ENCODE measurements at regions not wholly inside any gene's neighbourhood (a gene's known extent, or its start where the extent isn't known, plus 50 kb on each side); places are given as distances from the start of the nearest gene placed in this dataset.

GRCh38 chr20:52904837-52905236 is 67.3 kb upstream of the TSHZ2 start:
- no peak for DNase-seq (ENCODE audit: low spot score)
- peaks cover 2% of the 10 kb centered on the region for H3K27me3 ChIP-seq (replicated peaks; ENCODE audit: insufficient read depth, low read depth, low read length, poor library complexity)
- H3K4me1 ChIP-seq (ENCODE audit: insufficient read depth, low read length, poor library complexity, severe bottlenecking), result no peaks in the 10 kb centered on the region
- H3K27ac ChIP-seq (ENCODE audit: low read depth, low read length, poor library complexity, severe bottlenecking), result no peak overlapping the region
- intact Hi-C loops (cut with micrococcal nuclease; ENCODE audit: unreplicated experiment), result no loop called here
- no peaks in the 10 kb centered on the region for H3K9me3 ChIP-seq (ENCODE audit: low read depth, low read length, poor library complexity, severe bottlenecking)
- POLR2A ChIA-PET (ENCODE audit: low non-redundant PET), result no interaction called here
- no peak for TF ChIP-seq EZH2 (IDR thresholded peaks at IDR 0.05; ENCODE audit: borderline replicate concordance, low read depth, low read length, poor library complexity, severe bottlenecking)
- TF ChIP-seq CTCF (conservative IDR thresholded peaks at IDR 0.05; ENCODE audit: low read depth, low read length), result no peak
- BruUV-seq (replicated peaks), result no TSS peak
- no peaks in the 10 kb centered on the region for H3K36me3 ChIP-seq (ENCODE audit: insufficient read depth, low read length, poor library complexity, severe bottlenecking)
- no peak overlapping the region for H3K4me3 ChIP-seq (ENCODE audit: low read depth, low read length, poor library complexity, severe bottlenecking)
- CTCF ChIA-PET, result no interaction called here

- Histone ChIP-seq H3K27ac (ENCODE audit: low read depth, low read length, poor library complexity, severe bottlenecking) (no peak overlapping the region), H3K36me3 (ENCODE audit: insufficient read depth, low read length, poor library complexity, severe bottlenecking) (no peaks in the 10 kb centered on the region), H3K9me3 (ENCODE audit: low read depth, low read length, poor library complexity, severe bottlenecking) (no peaks in the 10 kb centered on the region), H3K27me3 (replicated peaks; ENCODE audit: insufficient read depth, low read depth, low read length, poor library complexity) (peaks cover 1% of the 10 kb centered on the region), H3K4me3 (ENCODE audit: low read depth, low read length, poor library complexity, severe bottlenecking) (no peak overlapping the region), H3K4me1 (ENCODE audit: insufficient read depth, low read length, poor library complexity, severe bottlenecking) (no peaks in the 10 kb centered on the region)
- DNase-seq (ENCODE audit: low spot score), result no peak
- ChIA-PET POLR2A (ENCODE audit: low non-redundant PET) (no interaction called here), CTCF (no interaction called here)
- intact Hi-C loops (cut with micrococcal nuclease; ENCODE audit: unreplicated experiment), result no loop called here
- TF ChIP-seq CTCF (conservative IDR thresholded peaks at IDR 0.05; ENCODE audit: low read depth, low read length), result no peak
- TF ChIP-seq EZH2 (IDR thresholded peaks at IDR 0.05; ENCODE audit: borderline replicate concordance, low read depth, low read length, poor library complexity, severe bottlenecking), result no peak
- no TSS peak for BruUV-seq (replicated peaks)
Measured at GRCh38 chr20:52899041-52899608, 73.0 kb upstream of the TSHZ2 start.

- no peak overlapping the region for H3K27ac ChIP-seq (ENCODE audit: low read depth, low read length, poor library complexity, severe bottlenecking)
- no peak for TF ChIP-seq CTCF (conservative IDR thresholded peaks at IDR 0.05; ENCODE audit: low read depth, low read length)
- no peak for TF ChIP-seq EZH2 (IDR thresholded peaks at IDR 0.05; ENCODE audit: borderline replicate concordance, low read depth, low read length, poor library complexity, severe bottlenecking)
- BruUV-seq (replicated peaks), result no TSS peak
- H3K4me1 ChIP-seq (ENCODE audit: insufficient read depth, low read length, poor library complexity, severe bottlenecking), result no peaks in the 10 kb centered on the region
- ChIA-PET POLR2A (ENCODE audit: low non-redundant PET) (no interaction called here), CTCF (no interaction called here)
- H3K27me3 ChIP-seq (replicated peaks; ENCODE audit: insufficient read depth, low read depth, low read length, poor library complexity), result no peaks in the 10 kb centered on the region
- H3K9me3 ChIP-seq (ENCODE audit: low read depth, low read length, poor library complexity, severe bottlenecking), result no peaks in the 10 kb centered on the region
- no peaks in the 10 kb centered on the region for H3K36me3 ChIP-seq (ENCODE audit: insufficient read depth, low read length, poor library complexity, severe bottlenecking)
- no peak for DNase-seq (ENCODE audit: low spot score)
- H3K4me3 ChIP-seq (ENCODE audit: low read depth, low read length, poor library complexity, severe bottlenecking), result no peak overlapping the region
- intact Hi-C loops (cut with micrococcal nuclease; ENCODE audit: unreplicated experiment), result no loop called here
Measured at GRCh38 chr20:52896348-52896747, 75.8 kb upstream of the TSHZ2 start.
